ENCODE measurements at regions not wholly inside any gene's neighbourhood (a gene's known extent, or its start where the extent isn't known, plus 50 kb on each side); places are given as distances from the start of the nearest gene placed in this dataset.

DNA sequence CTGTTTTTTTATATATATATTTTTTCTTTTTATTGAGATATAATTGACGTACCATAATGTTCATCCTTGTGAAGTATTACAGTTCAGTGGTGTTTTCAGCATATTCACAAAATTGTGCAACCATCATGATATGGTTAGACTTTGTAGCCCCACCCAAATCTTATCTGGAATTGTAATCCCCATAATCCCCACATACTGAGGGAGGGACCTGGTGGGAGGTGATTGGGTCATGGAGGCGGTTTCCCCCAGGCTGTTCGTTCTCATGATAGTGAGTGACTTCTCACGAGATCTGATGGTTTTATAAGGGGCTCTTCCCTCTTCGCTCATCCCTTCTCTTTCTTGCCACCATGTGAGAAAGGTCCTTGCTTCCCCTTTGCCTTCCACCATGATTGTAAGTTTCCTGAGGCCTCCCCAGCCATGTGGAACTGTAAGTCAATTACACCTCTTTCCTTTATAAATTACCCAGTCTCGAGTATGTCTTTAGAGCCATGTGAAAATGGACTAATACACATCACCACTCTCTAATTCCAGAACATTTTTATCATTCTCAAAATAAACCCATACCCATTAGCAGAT lies 73.9 kb upstream of the SMNDC1 start:
- DNase-seq (ENCODE audit: low spot score): no peak
- peaks cover 8% of the 10 kb centered on the region for H3K27me3 Mint-ChIP-seq (ENCODE audit: insufficient read depth, low read depth, poor library complexity)
- H3K4me3 ChIP-seq: no peak overlapping the region
- no peaks in the 10 kb centered on the region for H3K79me2 ChIP-seq (replicated peaks; ENCODE audit: insufficient read depth)
- peaks cover 4% of the 10 kb centered on the region; the same call in 2 of the 3 replicates for H3K4me1 Mint-ChIP-seq
- H4K20me1 ChIP-seq (replicated peaks; ENCODE audit: insufficient read depth): no peaks in the 10 kb centered on the region
- no peaks in the 10 kb centered on the region for H3K9me2 ChIP-seq (ENCODE audit: insufficient read depth)
- H3K36me3 Mint-ChIP-seq (ENCODE audit: low read depth): no peaks in the 10 kb centered on the region
- no peak overlapping the region for H3K4me2 ChIP-seq
- H3K27ac ChIP-seq (ENCODE audit: low read depth): no peak overlapping the region
- H3K4me3 Mint-ChIP-seq: no peak overlapping the region
- no peak for ATAC-seq
- H3K36me3 ChIP-seq (ENCODE audit: insufficient read depth): no peaks in the 10 kb centered on the region
- no peaks in the 10 kb centered on the region for H3K27me3 ChIP-seq (ENCODE audit: insufficient read depth)
- H2AFZ ChIP-seq: no peak overlapping the region
- H3F3A ChIP-seq (replicated peaks; ENCODE audit: low read depth): no peaks in the 10 kb centered on the region
- no peaks in the 10 kb centered on the region for H3K4me1 ChIP-seq (ENCODE audit: insufficient read depth)
- TF ChIP-seq, protein P1, sequence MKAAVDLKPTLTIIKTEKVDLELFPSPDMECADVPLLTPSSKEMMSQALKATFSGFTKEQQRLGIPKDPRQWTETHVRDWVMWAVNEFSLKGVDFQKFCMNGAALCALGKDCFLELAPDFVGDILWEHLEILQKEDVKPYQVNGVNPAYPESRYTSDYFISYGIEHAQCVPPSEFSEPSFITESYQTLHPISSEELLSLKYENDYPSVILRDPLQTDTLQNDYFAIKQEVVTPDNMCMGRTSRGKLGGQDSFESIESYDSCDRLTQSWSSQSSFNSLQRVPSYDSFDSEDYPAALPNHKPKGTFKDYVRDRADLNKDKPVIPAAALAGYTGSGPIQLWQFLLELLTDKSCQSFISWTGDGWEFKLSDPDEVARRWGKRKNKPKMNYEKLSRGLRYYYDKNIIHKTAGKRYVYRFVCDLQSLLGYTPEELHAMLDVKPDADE (IDR thresholded peaks at IDR 0.05): no peak
- TF ChIP-seq EZH2phosphoT487 (IDR thresholded peaks at IDR 0.05; ENCODE audit: unreplicated experiment) (no peak), POLR2AphosphoS5 (IDR thresholded peaks at IDR 0.05; ENCODE audit: low read depth) (no peak), NANOG (IDR thresholded peaks at IDR 0.05; ENCODE audit: borderline replicate concordance) (no peak), CREB1 (CRISPR knock-in tag; IDR thresholded peaks at IDR 0.05; ENCODE audit: low read depth) (no peak), JUNB (IDR thresholded peaks at IDR 0.05; ENCODE audit: unreplicated experiment) (no peak), EZH2 (IDR thresholded peaks at IDR 0.05; ENCODE audit: low read depth, unreplicated experiment) (no peak), ZNF114 (CRISPR knock-in tag; IDR thresholded peaks at IDR 0.05) (no peak), STAT1 (IDR thresholded peaks at IDR 0.05; ENCODE audit: unreplicated experiment) (no peak), ZNF331 (CRISPR knock-in tag; IDR thresholded peaks at IDR 0.05; ENCODE audit: low read depth) (no peak)
- TF ChIP-seq, protein P2, sequence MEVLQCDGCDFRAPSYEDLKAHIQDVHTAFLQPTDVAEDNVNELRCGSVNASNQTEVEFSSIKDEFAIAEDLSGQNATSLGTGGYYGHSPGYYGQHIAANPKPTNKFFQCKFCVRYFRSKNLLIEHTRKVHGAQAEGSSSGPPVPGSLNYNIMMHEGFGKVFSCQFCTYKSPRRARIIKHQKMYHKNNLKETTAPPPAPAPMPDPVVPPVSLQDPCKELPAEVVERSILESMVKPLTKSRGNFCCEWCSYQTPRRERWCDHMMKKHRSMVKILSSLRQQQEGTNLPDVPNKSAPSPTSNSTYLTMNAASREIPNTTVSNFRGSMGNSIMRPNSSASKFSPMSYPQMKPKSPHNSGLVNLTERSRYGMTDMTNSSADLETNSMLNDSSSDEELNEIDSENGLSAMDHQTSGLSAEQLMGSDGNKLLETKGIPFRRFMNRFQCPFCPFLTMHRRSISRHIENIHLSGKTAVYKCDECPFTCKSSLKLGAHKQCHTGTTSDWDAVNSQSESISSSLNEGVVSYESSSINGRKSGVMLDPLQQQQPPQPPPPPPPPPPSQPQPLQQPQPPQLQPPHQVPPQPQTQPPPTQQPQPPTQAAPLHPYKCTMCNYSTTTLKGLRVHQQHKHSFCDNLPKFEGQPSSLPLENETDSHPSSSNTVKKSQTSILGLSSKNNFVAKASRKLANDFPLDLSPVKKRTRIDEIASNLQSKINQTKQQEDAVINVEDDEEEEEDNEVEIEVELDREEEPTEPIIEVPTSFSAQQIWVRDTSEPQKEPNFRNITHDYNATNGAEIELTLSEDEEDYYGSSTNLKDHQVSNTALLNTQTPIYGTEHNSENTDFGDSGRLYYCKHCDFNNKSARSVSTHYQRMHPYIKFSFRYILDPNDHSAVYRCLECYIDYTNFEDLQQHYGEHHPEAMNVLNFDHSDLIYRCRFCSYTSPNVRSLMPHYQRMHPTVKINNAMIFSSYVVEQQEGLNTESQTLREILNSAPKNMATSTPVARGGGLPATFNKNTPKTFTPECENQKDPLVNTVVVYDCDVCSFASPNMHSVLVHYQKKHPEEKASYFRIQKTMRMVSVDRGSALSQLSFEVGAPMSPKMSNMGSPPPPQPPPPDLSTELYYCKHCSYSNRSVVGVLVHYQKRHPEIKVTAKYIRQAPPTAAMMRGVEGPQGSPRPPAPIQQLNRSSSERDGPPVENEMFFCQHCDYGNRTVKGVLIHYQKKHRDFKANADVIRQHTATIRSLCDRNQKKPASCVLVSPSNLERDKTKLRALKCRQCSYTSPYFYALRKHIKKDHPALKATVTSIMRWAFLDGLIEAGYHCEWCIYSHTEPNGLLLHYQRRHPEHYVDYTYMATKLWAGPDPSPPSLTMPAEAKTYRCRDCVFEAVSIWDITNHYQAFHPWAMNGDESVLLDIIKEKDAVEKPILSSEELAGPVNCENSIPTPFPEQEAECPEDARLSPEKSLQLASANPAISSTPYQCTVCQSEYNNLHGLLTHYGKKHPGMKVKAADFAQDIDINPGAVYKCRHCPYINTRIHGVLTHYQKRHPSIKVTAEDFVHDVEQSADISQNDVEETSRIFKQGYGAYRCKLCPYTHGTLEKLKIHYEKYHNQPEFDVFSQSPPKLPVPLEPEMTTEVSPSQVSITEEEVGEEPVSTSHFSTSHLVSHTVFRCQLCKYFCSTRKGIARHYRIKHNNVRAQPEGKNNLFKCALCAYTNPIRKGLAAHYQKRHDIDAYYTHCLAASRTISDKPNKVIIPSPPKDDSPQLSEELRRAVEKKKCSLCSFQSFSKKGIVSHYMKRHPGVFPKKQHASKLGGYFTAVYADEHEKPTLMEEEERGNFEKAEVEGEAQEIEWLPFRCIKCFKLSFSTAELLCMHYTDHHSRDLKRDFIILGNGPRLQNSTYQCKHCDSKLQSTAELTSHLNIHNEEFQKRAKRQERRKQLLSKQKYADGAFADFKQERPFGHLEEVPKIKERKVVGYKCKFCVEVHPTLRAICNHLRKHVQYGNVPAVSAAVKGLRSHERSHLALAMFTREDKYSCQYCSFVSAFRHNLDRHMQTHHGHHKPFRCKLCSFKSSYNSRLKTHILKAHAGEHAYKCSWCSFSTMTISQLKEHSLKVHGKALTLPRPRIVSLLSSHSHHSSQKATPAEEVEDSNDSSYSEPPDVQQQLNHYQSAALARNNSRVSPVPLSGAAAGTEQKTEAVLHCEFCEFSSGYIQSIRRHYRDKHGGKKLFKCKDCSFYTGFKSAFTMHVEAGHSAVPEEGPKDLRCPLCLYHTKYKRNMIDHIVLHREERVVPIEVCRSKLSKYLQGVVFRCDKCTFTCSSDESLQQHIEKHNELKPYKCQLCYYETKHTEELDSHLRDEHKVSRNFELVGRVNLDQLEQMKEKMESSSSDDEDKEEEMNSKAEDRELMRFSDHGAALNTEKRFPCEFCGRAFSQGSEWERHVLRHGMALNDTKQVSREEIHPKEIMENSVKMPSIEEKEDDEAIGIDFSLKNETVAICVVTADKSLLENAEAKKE (CRISPR knock-in tag; IDR thresholded peaks at IDR 0.05): no peak
- TF ChIP-seq, protein P3, sequence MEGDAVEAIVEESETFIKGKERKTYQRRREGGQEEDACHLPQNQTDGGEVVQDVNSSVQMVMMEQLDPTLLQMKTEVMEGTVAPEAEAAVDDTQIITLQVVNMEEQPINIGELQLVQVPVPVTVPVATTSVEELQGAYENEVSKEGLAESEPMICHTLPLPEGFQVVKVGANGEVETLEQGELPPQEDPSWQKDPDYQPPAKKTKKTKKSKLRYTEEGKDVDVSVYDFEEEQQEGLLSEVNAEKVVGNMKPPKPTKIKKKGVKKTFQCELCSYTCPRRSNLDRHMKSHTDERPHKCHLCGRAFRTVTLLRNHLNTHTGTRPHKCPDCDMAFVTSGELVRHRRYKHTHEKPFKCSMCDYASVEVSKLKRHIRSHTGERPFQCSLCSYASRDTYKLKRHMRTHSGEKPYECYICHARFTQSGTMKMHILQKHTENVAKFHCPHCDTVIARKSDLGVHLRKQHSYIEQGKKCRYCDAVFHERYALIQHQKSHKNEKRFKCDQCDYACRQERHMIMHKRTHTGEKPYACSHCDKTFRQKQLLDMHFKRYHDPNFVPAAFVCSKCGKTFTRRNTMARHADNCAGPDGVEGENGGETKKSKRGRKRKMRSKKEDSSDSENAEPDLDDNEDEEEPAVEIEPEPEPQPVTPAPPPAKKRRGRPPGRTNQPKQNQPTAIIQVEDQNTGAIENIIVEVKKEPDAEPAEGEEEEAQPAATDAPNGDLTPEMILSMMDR (conservative IDR thresholded peaks at IDR 0.05; ENCODE audit: low read depth in 2 of 2): no peak
- TF ChIP-seq, protein P4, sequence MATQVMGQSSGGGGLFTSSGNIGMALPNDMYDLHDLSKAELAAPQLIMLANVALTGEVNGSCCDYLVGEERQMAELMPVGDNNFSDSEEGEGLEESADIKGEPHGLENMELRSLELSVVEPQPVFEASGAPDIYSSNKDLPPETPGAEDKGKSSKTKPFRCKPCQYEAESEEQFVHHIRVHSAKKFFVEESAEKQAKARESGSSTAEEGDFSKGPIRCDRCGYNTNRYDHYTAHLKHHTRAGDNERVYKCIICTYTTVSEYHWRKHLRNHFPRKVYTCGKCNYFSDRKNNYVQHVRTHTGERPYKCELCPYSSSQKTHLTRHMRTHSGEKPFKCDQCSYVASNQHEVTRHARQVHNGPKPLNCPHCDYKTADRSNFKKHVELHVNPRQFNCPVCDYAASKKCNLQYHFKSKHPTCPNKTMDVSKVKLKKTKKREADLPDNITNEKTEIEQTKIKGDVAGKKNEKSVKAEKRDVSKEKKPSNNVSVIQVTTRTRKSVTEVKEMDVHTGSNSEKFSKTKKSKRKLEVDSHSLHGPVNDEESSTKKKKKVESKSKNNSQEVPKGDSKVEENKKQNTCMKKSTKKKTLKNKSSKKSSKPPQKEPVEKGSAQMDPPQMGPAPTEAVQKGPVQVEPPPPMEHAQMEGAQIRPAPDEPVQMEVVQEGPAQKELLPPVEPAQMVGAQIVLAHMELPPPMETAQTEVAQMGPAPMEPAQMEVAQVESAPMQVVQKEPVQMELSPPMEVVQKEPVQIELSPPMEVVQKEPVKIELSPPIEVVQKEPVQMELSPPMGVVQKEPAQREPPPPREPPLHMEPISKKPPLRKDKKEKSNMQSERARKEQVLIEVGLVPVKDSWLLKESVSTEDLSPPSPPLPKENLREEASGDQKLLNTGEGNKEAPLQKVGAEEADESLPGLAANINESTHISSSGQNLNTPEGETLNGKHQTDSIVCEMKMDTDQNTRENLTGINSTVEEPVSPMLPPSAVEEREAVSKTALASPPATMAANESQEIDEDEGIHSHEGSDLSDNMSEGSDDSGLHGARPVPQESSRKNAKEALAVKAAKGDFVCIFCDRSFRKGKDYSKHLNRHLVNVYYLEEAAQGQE (IDR thresholded peaks at IDR 0.05; ENCODE audit: unreplicated experiment): no peak
- H3K27ac Mint-ChIP-seq: no peak overlapping the region
- no peaks in the 10 kb centered on the region for H3K9me3 Mint-ChIP-seq

Measured in GM23338 (cell line).